ENCODE measurements at regions not wholly inside any gene's neighbourhood (a gene's known extent, or its start where the extent isn't known, plus 50 kb on each side); places are given as distances from the start of the nearest gene placed in this dataset.

GRCh38 chrX:39840133-39840532, 257.6 kb downstream of the BCOR start:
- Mint-ChIP-seq H3K9me3 (no peaks in the 10 kb centered on the region), H3K4me1 (no peaks in the 10 kb centered on the region), H3K27me3 (peaks cover 14% of the 10 kb centered on the region), H3K27ac (no peak overlapping the region), H3K36me3 (no peaks in the 10 kb centered on the region), H3K4me3 (no peak overlapping the region)
- ATAC-seq: no peak

GRCh38 chrX:39840581-39841093, 257.1 kb downstream of the BCOR start:
- H3K27ac Mint-ChIP-seq: no peak overlapping the region
- H3K36me3 Mint-ChIP-seq: no peaks in the 10 kb centered on the region
- no peaks in the 10 kb centered on the region for H3K4me1 Mint-ChIP-seq
- ATAC-seq: no peak
- H3K4me3 Mint-ChIP-seq: no peak overlapping the region
- peaks cover 14% of the 10 kb centered on the region for H3K27me3 Mint-ChIP-seq
- H3K9me3 Mint-ChIP-seq: no peaks in the 10 kb centered on the region

- H3K9me3 Mint-ChIP-seq: no peaks in the 10 kb centered on the region
- no peak for ATAC-seq
- no peak overlapping the region for H3K4me3 Mint-ChIP-seq
- no peaks in the 10 kb centered on the region for H3K4me1 Mint-ChIP-seq
- peaks cover 14% of the 10 kb centered on the region for H3K27me3 Mint-ChIP-seq
- H3K36me3 Mint-ChIP-seq: no peaks in the 10 kb centered on the region
- no peak overlapping the region for H3K27ac Mint-ChIP-seq
Measured at GRCh38 chrX:39841604-39842003, 256.2 kb downstream of the BCOR start.

- H3K4me3 Mint-ChIP-seq: no peak overlapping the region
Measured at GRCh38 chrX:39842281-39842973, 255.3 kb downstream of the BCOR start.

DNA sequence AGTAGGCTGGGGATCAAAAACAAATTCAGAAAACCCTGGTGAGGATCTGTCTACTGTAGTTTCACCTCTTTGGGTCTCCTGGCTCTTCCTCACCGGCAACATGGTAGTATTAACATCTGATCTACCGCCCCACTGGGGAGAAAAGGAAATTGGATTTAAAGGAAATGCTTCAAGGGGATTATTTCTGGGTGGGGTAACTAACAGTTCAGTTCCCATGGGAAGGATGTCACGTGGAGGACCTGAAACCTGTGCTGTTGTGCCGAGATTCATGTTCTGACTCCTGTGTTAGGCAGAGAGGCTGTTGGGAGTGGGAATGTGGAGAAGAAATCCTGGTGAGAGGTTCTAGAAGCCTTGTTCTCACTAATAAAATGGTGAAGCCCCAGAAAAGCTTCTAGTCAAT, 254.4 kb downstream of the BCOR start:
- Mint-ChIP-seq H3K36me3 (no peaks in the 10 kb centered on the region), H3K27me3 (peaks cover 14% of the 10 kb centered on the region), H3K27ac (no peak overlapping the region), H3K4me1 (no peaks in the 10 kb centered on the region), H3K4me3 (no peak overlapping the region), H3K9me3 (no peaks in the 10 kb centered on the region)
- no peak for ATAC-seq

More at GRCh38 chrX:39842281-39842973, 255.3 kb downstream of the BCOR start:
- Mint-ChIP-seq H3K36me3 (no peaks in the 10 kb centered on the region), H3K4me1 (no peaks in the 10 kb centered on the region), H3K27me3 (peaks cover 14% of the 10 kb centered on the region), H3K27ac (no peak overlapping the region), H3K9me3 (no peaks in the 10 kb centered on the region)
- ATAC-seq: no peak

DNA sequence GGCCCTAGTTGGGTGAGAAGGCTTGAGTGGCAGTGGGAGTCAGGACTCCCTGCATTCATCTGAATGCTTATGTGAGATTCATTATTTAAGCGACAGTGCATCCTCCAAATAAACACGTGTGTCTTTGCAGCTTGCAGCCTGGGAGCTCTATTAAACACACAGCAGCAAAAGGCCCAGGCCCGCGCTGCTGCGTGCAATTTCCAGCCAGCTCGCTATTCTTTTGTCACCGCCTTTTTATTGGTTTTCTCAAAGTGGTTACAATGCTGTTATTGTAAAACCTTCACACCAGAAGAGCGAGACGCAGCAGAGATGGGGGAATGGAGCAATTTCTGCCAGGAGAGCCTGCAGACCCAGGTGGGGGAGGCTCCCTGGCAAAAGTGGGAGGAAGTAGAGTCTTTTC, 252.5 kb downstream of the BCOR start:
- Mint-ChIP-seq H3K27ac (no peak overlapping the region), H3K9me3 (no peaks in the 10 kb centered on the region), H3K4me1 (peaks cover 5% of the 10 kb centered on the region), H3K36me3 (no peaks in the 10 kb centered on the region), H3K4me3 (no peak overlapping the region), H3K27me3 (peaks cover 14% of the 10 kb centered on the region)
- no peak for ATAC-seq

DNA sequence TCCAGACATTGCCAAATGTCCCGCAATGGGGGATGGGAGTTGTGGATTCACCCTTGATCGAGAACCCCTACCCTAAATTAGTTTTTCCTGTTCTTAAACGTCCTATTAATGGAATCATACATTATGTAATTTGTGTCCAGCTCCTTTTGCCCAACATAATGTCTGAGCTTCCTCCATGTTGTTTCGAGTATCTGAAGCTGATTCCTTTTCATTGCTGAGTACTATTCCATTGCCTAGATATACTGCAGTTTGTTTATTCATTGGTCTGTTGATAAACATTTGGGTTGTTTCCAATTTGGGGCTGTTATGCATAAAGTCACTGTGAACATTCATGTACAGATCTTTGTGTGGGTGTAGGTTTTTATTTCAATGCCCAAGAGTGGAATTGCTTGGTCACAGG, 251.3 kb downstream of the BCOR start:
- peaks cover 2% of the 10 kb centered on the region for H3K27me3 Mint-ChIP-seq
- no peak overlapping the region for H3K4me3 Mint-ChIP-seq
- no peak overlapping the region for H3K27ac Mint-ChIP-seq
- no peaks in the 10 kb centered on the region for H3K9me3 Mint-ChIP-seq
- ATAC-seq: no peak
- no peaks in the 10 kb centered on the region for H3K36me3 Mint-ChIP-seq
- peaks cover 5% of the 10 kb centered on the region for H3K4me1 Mint-ChIP-seq

DNA sequence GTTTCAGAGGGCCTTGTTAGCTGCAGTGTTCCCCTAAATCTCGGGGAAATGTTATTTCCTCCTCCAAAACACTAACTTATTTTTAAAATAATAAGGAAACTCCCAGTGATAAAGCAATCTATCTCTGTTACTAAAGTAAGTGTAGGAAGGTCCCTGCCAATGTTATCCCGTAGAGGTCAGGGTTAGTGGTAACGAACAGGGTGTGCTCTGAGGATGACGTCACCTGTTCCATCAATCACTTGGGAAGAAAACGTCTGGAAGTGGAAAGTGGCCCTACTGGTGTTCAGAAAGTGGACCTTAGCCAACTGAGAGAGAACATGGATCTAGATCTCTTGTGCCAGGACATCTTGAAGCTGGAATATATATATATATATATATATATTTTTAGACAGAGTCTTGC, 249.5 kb downstream of the BCOR start:
- peaks cover 6% of the 10 kb centered on the region for H3K4me1 Mint-ChIP-seq
- H3K9me3 Mint-ChIP-seq: no peaks in the 10 kb centered on the region
- H3K27me3 Mint-ChIP-seq: no peaks in the 10 kb centered on the region
- no peaks in the 10 kb centered on the region for H3K36me3 Mint-ChIP-seq
- ATAC-seq: no peak
- H3K27ac Mint-ChIP-seq: no peak overlapping the region
- H3K4me3 Mint-ChIP-seq: no peak overlapping the region

GRCh38 chrX:39848900-39849299, 248.9 kb downstream of the BCOR start:
- H3K4me1 Mint-ChIP-seq: peaks cover 13% of the 10 kb centered on the region
- no peak overlapping the region for H3K27ac Mint-ChIP-seq
- no peak overlapping the region for H3K4me3 Mint-ChIP-seq
- H3K27me3 Mint-ChIP-seq: no peaks in the 10 kb centered on the region
- no peaks in the 10 kb centered on the region for H3K36me3 Mint-ChIP-seq
- no peak for ATAC-seq
- H3K9me3 Mint-ChIP-seq: no peaks in the 10 kb centered on the region

DNA sequence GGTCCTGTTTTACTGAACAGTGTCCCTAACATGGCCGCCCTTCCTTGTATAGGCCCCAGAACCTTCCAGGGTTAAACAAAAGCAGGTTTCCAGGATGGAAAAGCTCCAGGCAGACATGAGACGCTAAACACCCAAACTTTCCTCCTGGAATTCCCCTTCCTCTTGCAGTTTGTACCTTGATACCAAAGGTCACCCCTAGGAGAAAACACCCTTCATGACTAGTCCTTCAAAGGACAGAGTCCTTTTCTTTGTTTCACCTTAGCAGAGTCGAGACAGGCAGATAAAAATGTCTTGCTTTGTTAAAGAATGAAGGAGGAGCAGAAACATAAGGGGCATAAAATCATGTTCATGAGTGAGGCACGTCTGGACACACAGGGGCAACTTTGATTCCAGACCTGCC, 247.5 kb downstream of the BCOR start:
- Mint-ChIP-seq H3K27me3 (no peaks in the 10 kb centered on the region), H3K9me3 (no peaks in the 10 kb centered on the region), H3K36me3 (no peaks in the 10 kb centered on the region), H3K27ac (no peak overlapping the region), H3K4me3 (no peak overlapping the region), H3K4me1 (peaks cover 26% of the 10 kb centered on the region)
- ATAC-seq: no peak

DNA sequence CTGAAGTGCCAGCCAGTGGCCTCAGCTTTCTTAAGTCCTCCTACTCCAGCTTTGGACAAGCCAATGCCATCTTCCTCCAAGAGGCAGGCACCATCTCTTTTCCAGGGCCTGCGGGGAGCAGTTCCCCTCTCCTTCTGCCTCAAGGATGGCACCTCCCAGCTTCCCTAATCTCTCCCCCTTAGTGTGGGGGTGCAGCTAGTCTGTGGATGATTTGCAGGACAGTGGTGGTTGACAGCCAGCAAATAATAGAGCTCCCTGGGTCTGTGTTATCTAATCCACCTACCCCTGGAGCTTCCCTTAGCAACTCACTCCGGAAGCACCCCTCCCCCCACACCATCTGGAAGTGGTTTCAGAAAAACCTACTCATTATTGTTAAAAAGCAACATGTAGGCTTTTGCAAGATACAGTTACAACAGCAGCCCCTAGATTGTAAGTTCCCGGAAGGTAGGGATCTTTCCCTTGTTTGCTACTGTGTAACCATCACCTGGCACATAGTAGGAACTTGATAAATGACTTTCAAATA, 247.1 kb downstream of the BCOR start:
- Mint-ChIP-seq H3K36me3 (no peaks in the 10 kb centered on the region), H3K4me3 (no peak overlapping the region), H3K27me3 (no peaks in the 10 kb centered on the region), H3K4me1 (peaks cover 27% of the 10 kb centered on the region), H3K27ac (no peak overlapping the region), H3K9me3 (no peaks in the 10 kb centered on the region)
- no peak for ATAC-seq

- ATAC-seq: no peak
- Mint-ChIP-seq H3K9me3 (no peaks in the 10 kb centered on the region), H3K27me3 (no peaks in the 10 kb centered on the region), H3K4me1 (peaks cover 38% of the 10 kb centered on the region), H3K4me3 (no peak overlapping the region), H3K36me3 (no peaks in the 10 kb centered on the region), H3K27ac (no peak overlapping the region)
Measured at GRCh38 chrX:39851745-39852455, 245.9 kb downstream of the BCOR start.

GRCh38 chrX:39852491-39852890, 245.3 kb downstream of the BCOR start:
- Mint-ChIP-seq H3K4me1 (peaks cover 44% of the 10 kb centered on the region), H3K4me3 (no peak overlapping the region), H3K27me3 (no peaks in the 10 kb centered on the region)

GRCh38 chrX:39853417-39854030, 244.2 kb downstream of the BCOR start:
- Mint-ChIP-seq H3K4me3 (peak overlapping the region; percentile 52), H3K36me3 (no peaks in the 10 kb centered on the region), H3K9me3 (no peaks in the 10 kb centered on the region), H3K27me3 (no peaks in the 10 kb centered on the region), H3K4me1 (peaks cover 50% of the 10 kb centered on the region), H3K27ac (peak overlapping the region; percentile 93)
- ATAC-seq: no peak

More at GRCh38 chrX:39852491-39852890, 245.3 kb downstream of the BCOR start:
- Mint-ChIP-seq H3K27ac (no peak overlapping the region), H3K9me3 (no peaks in the 10 kb centered on the region), H3K36me3 (no peaks in the 10 kb centered on the region)
- no peak for ATAC-seq

All from stimulated activated memory B cell treated with anti-CD40 and anti-IgM and Interleukin-4, amounts not matched to agents 10 μg/mL and 1 μg/mL and 100 μg/mL, for 72 hours (primary cell).